Skeletal muscle tissue (tissue), 3 donors: ENCODE measurements at regions not wholly inside any gene's neighbourhood (a gene's known extent, or its start where the extent isn't known, plus 50 kb on each side); places are given as distances from the start of the nearest gene placed in this dataset.

ENCODE experiments used
- H3K27ac ChIP-seq: one replicate; pipeline ENCODE4 v1.7.0; 2013; ENCODE audit warnings: mild to moderate bottlenecking, low read depth, low read length, inconsistent platforms
- H3K27me3 ChIP-seq, 3 donors: one replicate each; pipeline ENCODE4 v1.7.0; 2013; ENCODE audit warnings: low read length in 3 of 3; ENCODE audit not compliant: control insufficient read depth in 3 of 3, insufficient read depth in 3 of 3
- H3K36me3 ChIP-seq, 3 donors: one replicate each; pipeline ENCODE4 v1.7.0; 2013; ENCODE audit warnings: low read length in 3 of 3; ENCODE audit not compliant: control insufficient read depth in 3 of 3, insufficient read depth in 3 of 3
- H3K4me1 ChIP-seq, 3 donors: one replicate each; pipeline ENCODE4 v1.7.0; 2013; ENCODE audit warnings: low read length in 3 of 3, mild to moderate bottlenecking in 3 of 3; ENCODE audit not compliant: control insufficient read depth in 3 of 3, insufficient read depth in 3 of 3
- H3K4me3 ChIP-seq, 3 donors: one replicate each; pipeline ENCODE4 v1.7.0; 2013; ENCODE audit warnings: low read length in 3 of 3
- H3K9ac ChIP-seq, 3 donors: one replicate each; pipeline ENCODE4 v1.7.0; 2013; ENCODE audit warnings: low read length in 3 of 3, mild to moderate bottlenecking in 3 of 3, moderate library complexity in 2 of 3, low read depth in 1 of 3
- H3K9me3 ChIP-seq, 3 donors: one replicate each; pipeline ENCODE4 v1.7.0; 2013; ENCODE audit warnings: low read length in 3 of 3; ENCODE audit not compliant: control insufficient read depth in 3 of 3
- donor health status: Osteomylitis.

- H3K9ac ChIP-seq = no peak overlapping the region
- peaks cover 0 to 6% (median 4%) of the 10 kb centered on the region in 3 donors for H3K9me3 ChIP-seq
- H3K4me1 ChIP-seq = no peaks in the 10 kb centered on the region
- no peak overlapping the region for H3K27ac ChIP-seq
- no peaks in the 10 kb centered on the region for H3K27me3 ChIP-seq
- no peak overlapping the region for H3K4me3 ChIP-seq
- H3K36me3 ChIP-seq = no peaks in the 10 kb centered on the region
Measured at GRCh38 chr3:25130724-25131520, 297.1 kb upstream of the RARB start.

- Histone ChIP-seq H3K9ac (no peak overlapping the region), H3K27ac (no peak overlapping the region), H3K4me3 (no peak overlapping the region), H3K9me3 (peaks cover 0 to 4% (median 2%) of the 10 kb centered on the region in 3 donors), H3K36me3 (no peaks in the 10 kb centered on the region), H3K4me1 (no peaks in the 10 kb centered on the region), H3K27me3 (no peaks in the 10 kb centered on the region)
Measured at GRCh38 chr3:25133588-25133987, 294.5 kb upstream of the RARB start.

GRCh38 chr3:25137606-25138005, 290.5 kb upstream of the RARB start:
- Histone ChIP-seq H3K9me3 (no peaks in the 10 kb centered on the region), H3K4me1 (no peaks in the 10 kb centered on the region), H3K27me3 (no peaks in the 10 kb centered on the region), H3K9ac (no peak overlapping the region), H3K4me3 (no peak overlapping the region), H3K27ac (no peak overlapping the region), H3K36me3 (no peaks in the 10 kb centered on the region)

- H3K36me3 ChIP-seq = no peaks in the 10 kb centered on the region
- no peaks in the 10 kb centered on the region for H3K9me3 ChIP-seq
- no peak overlapping the region for H3K9ac ChIP-seq
- no peaks in the 10 kb centered on the region for H3K27me3 ChIP-seq
- H3K27ac ChIP-seq = no peak overlapping the region
- no peaks in the 10 kb centered on the region for H3K4me1 ChIP-seq
- no peak overlapping the region for H3K4me3 ChIP-seq
Measured at GRCh38 chr3:25139267-25139666, 288.8 kb upstream of the RARB start.

GRCh38 chr3:25142609-25143355, 285.3 kb upstream of the RARB start:
- no peak overlapping the region for H3K27ac ChIP-seq
- no peak overlapping the region for H3K9ac ChIP-seq
- no peaks in the 10 kb centered on the region for H3K36me3 ChIP-seq
- H3K4me3 ChIP-seq = no peak overlapping the region
- H3K27me3 ChIP-seq = no peaks in the 10 kb centered on the region
- H3K9me3 ChIP-seq = no peaks in the 10 kb centered on the region
- H3K4me1 ChIP-seq = no peaks in the 10 kb centered on the region

DNA sequence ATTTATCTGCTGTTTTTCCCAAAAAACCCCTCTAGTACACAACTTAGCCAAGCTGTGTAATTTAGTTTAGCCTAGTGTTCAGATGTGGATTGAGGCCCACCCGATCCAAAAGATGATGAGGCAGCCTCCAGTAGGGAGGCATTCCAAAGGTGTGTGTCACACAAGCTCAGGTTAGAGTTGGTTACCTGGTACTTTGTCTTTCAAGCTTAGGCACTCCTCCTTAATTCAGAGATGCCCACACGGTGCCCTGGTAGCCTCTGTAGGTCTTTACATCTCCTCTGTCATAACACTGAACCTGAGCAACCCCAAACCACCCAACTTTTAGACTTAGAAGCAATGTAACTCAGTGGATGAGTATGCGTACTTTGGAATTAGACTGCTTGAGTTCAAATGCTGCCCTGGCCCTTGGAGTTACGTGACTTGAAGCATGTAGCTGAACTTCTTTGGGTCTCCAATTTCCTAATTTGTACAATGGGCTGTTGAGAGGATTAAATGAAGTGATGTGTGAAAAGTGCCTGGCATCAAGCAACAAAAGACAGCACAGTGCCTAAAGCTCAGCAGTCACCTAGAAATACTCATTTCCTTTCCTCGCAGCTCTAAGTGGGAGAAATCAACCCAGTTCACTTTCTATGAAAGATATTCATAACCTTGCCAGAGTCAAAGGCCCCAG, 284.6 kb upstream of the RARB start:
- Histone ChIP-seq H3K27me3 (no peaks in the 10 kb centered on the region), H3K9ac (no peak overlapping the region), H3K9me3 (no peaks in the 10 kb centered on the region), H3K27ac (no peak overlapping the region), H3K36me3 (no peaks in the 10 kb centered on the region), H3K4me1 (no peaks in the 10 kb centered on the region), H3K4me3 (no peak overlapping the region)

GRCh38 chr3:25144430-25144829, 283.6 kb upstream of the RARB start:
- no peaks in the 10 kb centered on the region for H3K9me3 ChIP-seq

GRCh38 chr3:25145176-25145575, 282.9 kb upstream of the RARB start:
- Histone ChIP-seq H3K4me3 (no peak overlapping the region), H3K27ac (no peak overlapping the region), H3K27me3 (no peaks in the 10 kb centered on the region), H3K4me1 (no peaks in the 10 kb centered on the region), H3K36me3 (no peaks in the 10 kb centered on the region), H3K9ac (no peak overlapping the region), H3K9me3 (no peaks in the 10 kb centered on the region)

More at GRCh38 chr3:25144430-25144829, 283.6 kb upstream of the RARB start:
- H3K27ac ChIP-seq = no peak overlapping the region
- H3K9ac ChIP-seq = no peak overlapping the region
- no peaks in the 10 kb centered on the region for H3K27me3 ChIP-seq
- no peak overlapping the region for H3K4me3 ChIP-seq
- H3K4me1 ChIP-seq = no peaks in the 10 kb centered on the region
- H3K36me3 ChIP-seq = no peaks in the 10 kb centered on the region

- Histone ChIP-seq H3K36me3 (no peaks in the 10 kb centered on the region), H3K27ac (no peak overlapping the region), H3K9me3 (no peaks in the 10 kb centered on the region), H3K4me1 (no peaks in the 10 kb centered on the region), H3K27me3 (no peaks in the 10 kb centered on the region), H3K4me3 (no peak overlapping the region), H3K9ac (no peak overlapping the region)
Measured at GRCh38 chr3:25150199-25150598, 277.9 kb upstream of the RARB start.
